HepG2 (cell line): ENCODE measurements at regions not wholly inside any gene's neighbourhood (a gene's known extent, or its start where the extent isn't known, plus 50 kb on each side); places are given as distances from the start of the nearest gene placed in this dataset.

Experiments used
- CAMTA2 ChIP-seq: sonication (generic); formaldehyde crosslinking; IDR thresholded peaks from 2 replicates; pipeline ENCODE4 v1.4.0; 2020; ENCODE audit warnings: mild to moderate bottlenecking, missing genetic modification reagents, borderline replicate concordance
- CHD4 ChIP-seq: fragments of 200-600 bp; sonication (generic); IDR thresholded peaks from 2 replicates; pipeline ENCODE4 v1.7.0; 2017; ENCODE audit warnings: mild to moderate bottlenecking, low read length, borderline replicate concordance
- E2F1 ChIP-seq: sonication (generic); formaldehyde crosslinking; IDR thresholded peaks from 2 replicates; pipeline ENCODE4 v1.5.0; 2020; ENCODE audit warnings: missing genetic modification reagents
- ERF ChIP-seq: IDR thresholded peaks from 2 replicates; pipeline ENCODE4 v1.6.1; 2018; ENCODE audit warnings: missing biosample characterization, missing genetic modification reagents
- ETV5 ChIP-seq: IDR thresholded peaks from 2 replicates; pipeline ENCODE4 v1.6.1; 2018; ENCODE audit warnings: missing biosample characterization, missing genetic modification reagents, inconsistent platforms, borderline replicate concordance
- FOXP4 ChIP-seq: sonication (generic); formaldehyde crosslinking; IDR thresholded peaks from 2 replicates; pipeline ENCODE4 v1.4.0; 2020; ENCODE audit warnings: missing genetic modification reagents
- KAT2B ChIP-seq: fragments of 150-350 bp; IDR thresholded peaks from 2 replicates; pipeline ENCODE4 v1.6.1; 2014; ENCODE audit warnings: low read depth, low read length, borderline replicate concordance
- KDM2A ChIP-seq: sonication (generic); formaldehyde crosslinking; IDR thresholded peaks from 2 replicates; pipeline ENCODE4 v1.4.0; 2020; ENCODE audit warnings: low read depth, missing genetic modification reagents, borderline replicate concordance
- MEIS1 ChIP-seq: sonication (generic); formaldehyde crosslinking; IDR thresholded peaks from 2 replicates; pipeline ENCODE4 v1.9.0; 2021; ENCODE audit warnings: mild to moderate bottlenecking, missing genetic modification reagents, moderate library complexity, borderline replicate concordance
- MLX ChIP-seq: IDR thresholded peaks from 2 replicates; pipeline ENCODE4 v1.6.1; 2016
- NFYC ChIP-seq: IDR thresholded peaks from 2 replicates; pipeline ENCODE4 v1.6.1; 2016; ENCODE audit warnings: missing genetic modification reagents, missing compliant biosample characterization
- SALL1 ChIP-seq: sonication (generic); formaldehyde crosslinking; IDR thresholded peaks from 2 replicates; pipeline ENCODE4 v1.8.0; 2022; ENCODE audit warnings: mild to moderate bottlenecking, missing genetic modification reagents
- SIN3A ChIP-seq: IDR thresholded peaks from 2 replicates; pipeline ENCODE4 v1.6.1; 2011; ENCODE audit warnings: low read depth, mild to moderate bottlenecking, control low read depth, low read length, borderline replicate concordance
- SMC3 ChIP-seq: IDR thresholded peaks from 2 replicates; pipeline ENCODE4 v1.6.1; 2011; ENCODE audit warnings: low read length, improper control_type of control experiment
- SOX5 ChIP-seq: IDR thresholded peaks from 2 replicates; pipeline ENCODE4 v1.6.1; 2016; ENCODE audit warnings: borderline replicate concordance
- SOX6 ChIP-seq, 2 experiments: fragments of 450-650 bp in 1 of 2; sonication (generic) in 1 of 2; formaldehyde crosslinking in 1 of 2; IDR thresholded peaks; 2 replicates each; pipeline versions ENCODE4 v1.4.0 to v1.6.1; 2017 to 2020; ENCODE audit warnings: antibody characterized with exemption in 1 of 2, mild to moderate bottlenecking in 1 of 2, missing genetic modification reagents in 1 of 2
- SP5 ChIP-seq: IDR thresholded peaks from 2 replicates; pipeline ENCODE4 v1.6.1; 2016; ENCODE audit warnings: low read depth, borderline replicate concordance
- ZBTB38 ChIP-seq: sonication (generic); formaldehyde crosslinking; IDR thresholded peaks from 2 replicates; pipeline ENCODE4 v1.5.1; 2020; ENCODE audit warnings: mild to moderate bottlenecking, missing genetic modification reagents
- ZBTB8A ChIP-seq: sonication (generic); formaldehyde crosslinking; IDR thresholded peaks from 2 replicates; pipeline ENCODE4 v1.4.0; 2020; ENCODE audit warnings: mild to moderate bottlenecking, low read depth, missing genetic modification reagents, borderline replicate concordance
- ZNF224 ChIP-seq: sonication (generic); formaldehyde crosslinking; IDR thresholded peaks from 2 replicates; pipeline ENCODE4 v1.5.0; 2020; ENCODE audit warnings: mild to moderate bottlenecking, missing genetic modification reagents
- ZNF496 ChIP-seq: sonication (generic); formaldehyde crosslinking; IDR thresholded peaks from 2 replicates; pipeline ENCODE4 v1.8.1; 2023; ENCODE audit warnings: mild to moderate bottlenecking, moderate library complexity, missing genetic modification reagents; ENCODE audit not compliant: insufficient replicate concordance
- ZNF574 ChIP-seq: sonication (generic); formaldehyde crosslinking; IDR thresholded peaks from 2 replicates; pipeline ENCODE4 v1.4.0; 2020; ENCODE audit warnings: missing genetic modification reagents
- ZNF772 ChIP-seq: sonication (generic); formaldehyde crosslinking; IDR thresholded peaks from 2 replicates; pipeline ENCODE4 v1.5.0; 2020; ENCODE audit warnings: mild to moderate bottlenecking, missing genetic modification reagents
- ZNF788 ChIP-seq: sonication (generic); formaldehyde crosslinking; IDR thresholded peaks from 2 replicates; pipeline ENCODE4 v1.5.0; 2020; ENCODE audit warnings: mild to moderate bottlenecking, missing genetic modification reagents, borderline replicate concordance
- ZNF83 ChIP-seq: sonication (generic); formaldehyde crosslinking; IDR thresholded peaks from 2 replicates; pipeline ENCODE4 v1.4.0; 2020; ENCODE audit warnings: missing genetic modification reagents, mild to moderate bottlenecking, borderline replicate concordance

GRCh38 chr16:48913384-48913783 is 303.4 kb upstream of the N4BP1 start (continued):
- TF ChIP-seq NFYC (no peak), ZBTB8A (no peak), MLX (CRISPR knock-in tag) (no peak), CAMTA2 (CRISPR knock-in tag) (no peak), FOXP4 (peak; percentile 23; the same call in 1 of the 2 replicates), ZNF574 (no peak), ZNF496 (no peak), SOX6 (IDR thresholded peaks at IDR 0.05) (no peak), SOX6 (CRISPR knock-in tag; IDR thresholded peaks at IDR 0.05) (peak; percentile 70), SMC3 (no peak), ETV5 (CRISPR knock-in tag) (peak; percentile 37; the same call in 1 of the 2 replicates), ZNF83 (CRISPR knock-in tag) (no peak), ERF (CRISPR knock-in tag) (no peak), CHD4 (no peak), ZNF772 (peak; percentile 47; the same call in 1 of the 2 replicates), MEIS1 (CRISPR knock-in tag) (peak; percentile 50; the same call in 1 of the 2 replicates), KAT2B (no peak), ZNF788 (peak; percentile 28; the same call in 1 of the 2 replicates), SP5 (CRISPR knock-in tag) (no peak), E2F1 (CRISPR knock-in tag) (no peak), ZBTB38 (CRISPR knock-in tag) (no peak), ZNF224 (CRISPR knock-in tag) (no peak), SALL1 (peak; percentile 66), KDM2A (CRISPR knock-in tag) (no peak), SIN3A (no peak), SOX5 (CRISPR knock-in tag) (peak; percentile 34; the same call in 1 of the 2 replicates)
